Natural killer cell (primary cell): ENCODE measurements at regions not wholly inside any gene's neighbourhood (a gene's known extent, or its start where the extent isn't known, plus 50 kb on each side); places are given as distances from the start of the nearest gene placed in this dataset.
"Not testable (repeated sequence)": the region's sequence is repeated elsewhere in the genome, so short reads cannot be mapped to it uniquely, and the experiment has no call there.

ENCODE experiments used
- ATAC-seq, 3 donors: fragments of 150-1000 bp in 2 of 3; fragments of 200-7000 bp in 1 of 3; cut with Tn5 transposase; 1 replicate in 1 of 3; 2 replicates in 2 of 3; pipeline ENCODE4 v1.10.0; 2021; ENCODE audit warnings: mild to moderate bottlenecking in 2 of 3, moderate library complexity in 2 of 3
- DNase-seq, 2 donors: peaks; one replicate each; pipeline versions ENCODE4 v3.0.0 to v3.0.0-alpha.2; 2013 to 2021; ENCODE audit warnings: mixed read lengths in 1 of 2
- H3K27ac ChIP-seq: one replicate; pipeline ENCODE4 v1.5.1; 2013; ENCODE audit warnings: mild to moderate bottlenecking, low read length
- H3K27me3 ChIP-seq: one replicate; pipeline ENCODE4 v1.6.1; 2013; ENCODE audit warnings: low read length; ENCODE audit not compliant: control insufficient read depth, insufficient read depth
- H3K36me3 ChIP-seq: one replicate; pipeline ENCODE4 v1.6.1; 2013; ENCODE audit warnings: low read length; ENCODE audit not compliant: control insufficient read depth, insufficient read depth
- H3K4me1 ChIP-seq: one replicate; pipeline ENCODE4 v1.6.1; 2013; ENCODE audit warnings: low read length; ENCODE audit not compliant: control insufficient read depth, insufficient read depth
- H3K4me3 ChIP-seq: one replicate; pipeline ENCODE4 v1.5.1; 2013; ENCODE audit warnings: low read length
- H3K9me3 ChIP-seq: one replicate; pipeline ENCODE4 v1.6.1; 2013; ENCODE audit warnings: low read length; ENCODE audit not compliant: control insufficient read depth, insufficient read depth
- H3K27ac Mint-ChIP-seq, 2 donors: one replicate each; pipeline ENCODE4 v1.8.0; 2022; ENCODE audit warnings: mild to moderate bottlenecking in 2 of 2, mixed read lengths in 2 of 2, moderate library complexity in 1 of 2
- H3K27me3 Mint-ChIP-seq, 2 donors: one replicate each; pipeline ENCODE4 v1.8.0; 2022; ENCODE audit warnings: low read depth in 2 of 2, mixed read lengths in 2 of 2
- H3K36me3 Mint-ChIP-seq: one replicate; pipeline ENCODE4 v1.8.0; 2022; ENCODE audit warnings: mixed read lengths
- H3K4me1 Mint-ChIP-seq, 2 donors: one replicate each; pipeline ENCODE4 v1.8.0; 2022; ENCODE audit warnings: mixed read lengths in 2 of 2
- H3K4me3 Mint-ChIP-seq: one replicate; pipeline ENCODE4 v1.8.0; 2022; ENCODE audit warnings: mild to moderate bottlenecking, moderate library complexity, mixed read lengths
- H3K9me3 Mint-ChIP-seq, 2 donors: one replicate each; pipeline ENCODE4 v1.8.0; 2022; ENCODE audit warnings: mixed read lengths in 2 of 2
- WGBS: methylation state at CpG from one replicate; pipeline ENCODE4 v1.1.7; 2013; ENCODE audit warnings: missing lambda C conversion rate; ENCODE audit not compliant: insufficient coverage; 5-methylcytosine and 5-hydroxymethylcytosine counted together
- intact Hi-C: fragments of 100-400 bp; cut with micrococcal nuclease; formaldehyde crosslinking; loops from one replicate; pipeline ENCODE4 v1.14.2; 2022
- TF ChIP-seq, protein P1 (sequence below): fragments of 200-600 bp; IDR thresholded peaks from one replicate; pipeline ENCODE4 v1.8.0; 2022; ENCODE audit warnings: antibody characterized with exemption

DNA sequence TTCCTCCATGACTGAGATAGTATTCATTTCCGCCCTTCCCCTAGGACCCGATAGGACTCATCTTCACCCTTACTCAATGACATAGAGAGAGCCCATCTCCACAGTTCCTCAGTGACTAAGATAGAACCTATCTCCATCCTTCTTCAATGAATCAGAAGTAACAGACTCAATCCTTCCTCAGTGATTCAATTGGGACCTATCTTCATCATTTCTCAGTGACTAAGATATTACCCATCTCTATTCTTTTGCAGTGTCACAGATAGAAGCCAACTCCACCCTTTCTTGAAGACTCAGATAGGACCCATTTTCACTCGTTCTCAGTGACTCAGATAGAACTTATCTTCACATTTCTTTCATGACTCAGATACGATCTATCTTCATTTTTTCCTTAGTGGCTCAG lies 164.6 kb downstream of the FBXO4 start:
- WGBS: 75% methylated on average over 4 of the region's 4 CpGs

DNA sequence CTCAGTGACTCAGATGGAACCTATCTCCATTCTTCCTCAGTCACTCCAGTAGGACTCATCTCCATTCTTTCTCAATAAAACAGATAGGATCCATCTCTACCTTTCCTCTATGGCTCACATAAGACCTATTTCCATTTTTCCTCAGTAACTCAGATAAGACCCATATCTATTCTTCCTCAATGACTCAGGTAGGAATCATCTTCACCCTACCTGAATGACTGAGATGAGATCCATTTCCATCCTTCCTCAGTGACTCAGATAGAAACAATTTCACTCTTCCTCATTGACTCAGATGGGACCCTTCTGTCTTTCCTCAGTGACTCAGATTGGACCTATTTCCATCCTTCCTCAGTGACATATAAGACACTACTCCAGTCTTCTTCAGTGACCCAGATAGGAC lies 165.1 kb downstream of the FBXO4 start:
- intact Hi-C loops: no loop called here
- no peaks in the 10 kb centered on the region for H3K36me3 Mint-ChIP-seq
- H3K27me3 Mint-ChIP-seq: no peaks in the 10 kb centered on the region
- no peaks in the 10 kb centered on the region for H3K36me3 ChIP-seq
- no peaks in the 10 kb centered on the region for H3K9me3 Mint-ChIP-seq
- H3K9me3 ChIP-seq: no peaks in the 10 kb centered on the region
- no peak overlapping the region for H3K4me3 ChIP-seq
- ATAC-seq: no peak
- no peaks in the 10 kb centered on the region for H3K27me3 ChIP-seq
- H3K27ac ChIP-seq: no peak overlapping the region
- TF ChIP-seq, protein P1, sequence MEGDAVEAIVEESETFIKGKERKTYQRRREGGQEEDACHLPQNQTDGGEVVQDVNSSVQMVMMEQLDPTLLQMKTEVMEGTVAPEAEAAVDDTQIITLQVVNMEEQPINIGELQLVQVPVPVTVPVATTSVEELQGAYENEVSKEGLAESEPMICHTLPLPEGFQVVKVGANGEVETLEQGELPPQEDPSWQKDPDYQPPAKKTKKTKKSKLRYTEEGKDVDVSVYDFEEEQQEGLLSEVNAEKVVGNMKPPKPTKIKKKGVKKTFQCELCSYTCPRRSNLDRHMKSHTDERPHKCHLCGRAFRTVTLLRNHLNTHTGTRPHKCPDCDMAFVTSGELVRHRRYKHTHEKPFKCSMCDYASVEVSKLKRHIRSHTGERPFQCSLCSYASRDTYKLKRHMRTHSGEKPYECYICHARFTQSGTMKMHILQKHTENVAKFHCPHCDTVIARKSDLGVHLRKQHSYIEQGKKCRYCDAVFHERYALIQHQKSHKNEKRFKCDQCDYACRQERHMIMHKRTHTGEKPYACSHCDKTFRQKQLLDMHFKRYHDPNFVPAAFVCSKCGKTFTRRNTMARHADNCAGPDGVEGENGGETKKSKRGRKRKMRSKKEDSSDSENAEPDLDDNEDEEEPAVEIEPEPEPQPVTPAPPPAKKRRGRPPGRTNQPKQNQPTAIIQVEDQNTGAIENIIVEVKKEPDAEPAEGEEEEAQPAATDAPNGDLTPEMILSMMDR: no peak
- H3K27ac Mint-ChIP-seq: no peak overlapping the region
- H3K4me1 Mint-ChIP-seq: no peaks in the 10 kb centered on the region
- no peaks in the 10 kb centered on the region for H3K4me1 ChIP-seq
- no peak for DNase-seq
- H3K4me3 Mint-ChIP-seq: no peak overlapping the region

More for the DNA sequence above, 164.6 kb downstream of the FBXO4 start:
- H3K4me1 ChIP-seq: no peaks in the 10 kb centered on the region
- intact Hi-C loops: no loop called here
- Mint-ChIP-seq H3K4me1 (no peaks in the 10 kb centered on the region), H3K27me3 (no peaks in the 10 kb centered on the region), H3K4me3 (no peak overlapping the region), H3K36me3 (no peaks in the 10 kb centered on the region), H3K27ac (no peak overlapping the region), H3K9me3 (no peaks in the 10 kb centered on the region)
- H3K4me3 ChIP-seq: no peak overlapping the region
- no peaks in the 10 kb centered on the region for H3K27me3 ChIP-seq
- ATAC-seq (no peak), DNase-seq (no peak)
- H3K36me3 ChIP-seq: no peaks in the 10 kb centered on the region
- TF ChIP-seq, protein P1: no peak
- H3K9me3 ChIP-seq: no peaks in the 10 kb centered on the region
- H3K27ac ChIP-seq: no peak overlapping the region

DNA sequence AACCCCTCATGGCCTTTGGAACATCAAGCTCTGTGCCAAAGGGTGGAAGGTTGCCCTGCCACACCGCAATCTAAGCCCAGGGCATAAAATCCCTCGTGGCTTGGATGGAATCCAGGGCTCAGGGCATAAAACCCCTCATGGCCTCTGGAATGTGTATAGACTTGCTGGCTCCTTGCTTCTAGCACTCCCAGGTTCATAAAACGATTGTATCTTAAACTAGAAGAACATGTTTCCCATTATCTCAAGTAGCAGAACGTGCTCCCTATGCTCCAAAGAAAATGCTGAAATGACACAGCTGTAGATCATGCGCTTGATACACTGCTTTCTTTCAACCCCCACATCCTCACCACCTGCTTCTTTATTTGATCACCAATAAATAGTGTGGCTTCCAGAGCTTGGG lies 174.8 kb downstream of the FBXO4 start:
- H3K27ac Mint-ChIP-seq, H3K36me3 ChIP-seq, H3K36me3 Mint-ChIP-seq, intact Hi-C loops, H3K4me3 ChIP-seq, H3K4me3 Mint-ChIP-seq, DNase-seq, H3K27me3 Mint-ChIP-seq, H3K4me1 Mint-ChIP-seq, H3K27ac ChIP-seq, H3K27me3 ChIP-seq, H3K4me1 ChIP-seq, H3K9me3 ChIP-seq, ATAC-seq: not testable (repeated sequence)
- H3K9me3 Mint-ChIP-seq: peaks cover 0 to 13% of the 10 kb centered on the region in 2 donors
- 79% methylated on average over 5 of the region's 5 CpGs for WGBS

DNA sequence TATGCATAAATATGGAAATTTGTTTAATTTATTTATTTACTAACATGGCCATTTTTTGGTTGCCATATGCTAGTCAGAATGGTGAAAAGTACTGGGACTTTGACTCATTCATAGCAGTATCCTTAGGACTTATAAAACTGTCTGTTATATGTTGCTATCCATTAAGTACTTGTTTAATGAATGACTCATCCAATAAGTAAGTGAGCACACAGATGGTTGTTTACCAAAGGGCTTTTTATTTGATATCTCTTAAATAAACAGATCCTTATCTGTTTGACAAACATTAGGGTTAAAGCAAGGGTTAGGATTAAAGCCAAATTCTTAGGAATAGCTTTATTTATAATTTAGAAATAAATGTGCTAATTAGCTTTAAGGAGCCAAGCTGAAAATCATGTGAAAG lies 183.4 kb downstream of the FBXO4 start:
- Mint-ChIP-seq H3K4me3 (no peak overlapping the region), H3K27me3 (no peaks in the 10 kb centered on the region), H3K27ac (no peak overlapping the region), H3K4me1 (no peaks in the 10 kb centered on the region), H3K36me3 (no peaks in the 10 kb centered on the region), H3K9me3 (peaks cover 7 to 9% of the 10 kb centered on the region in 2 donors)
- Histone ChIP-seq H3K4me3 (no peak overlapping the region), H3K36me3 (no peaks in the 10 kb centered on the region), H3K27me3 (no peaks in the 10 kb centered on the region), H3K9me3 (peaks cover 2% of the 10 kb centered on the region), H3K27ac (no peak overlapping the region), H3K4me1 (no peaks in the 10 kb centered on the region)
- TF ChIP-seq, protein P1: no peak
- DNase-seq (no peak), ATAC-seq (no peak)
- intact Hi-C loops: no loop called here
